ENCODE measurements at regions not wholly inside any gene's neighbourhood (a gene's known extent, or its start where the extent isn't known, plus 50 kb on each side); places are given as distances from the start of the nearest gene placed in this dataset.
A peak's percentile ranks its signal among the peaks of the same experiment; 100 is the strongest.

DNA sequence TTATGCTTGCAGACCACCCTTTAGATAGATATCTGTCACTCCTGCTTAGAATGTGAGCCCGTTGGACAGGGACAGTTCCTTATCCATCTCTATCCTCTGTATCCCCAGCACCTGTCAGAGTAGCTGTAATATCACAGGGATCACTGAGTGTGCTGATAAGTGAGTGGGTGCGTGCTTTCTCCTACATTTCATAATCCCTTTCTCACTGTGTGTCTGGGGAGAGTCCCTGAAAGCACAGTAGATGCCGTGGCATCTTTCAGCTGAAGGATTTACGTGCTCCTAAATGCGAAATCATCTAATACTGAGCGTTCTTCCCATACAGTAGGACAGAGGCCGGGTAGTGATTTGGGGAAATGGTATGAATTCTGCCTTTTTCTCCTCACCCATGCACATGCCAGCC, 198.9 kb upstream of the SASH1 start:
- CTCF ChIA-PET, result interaction anchor here (1.4 kb wide), 1 partner anchor 36 kb away, joined by 5 read pairs; no protein-coding TSS in a partner anchor
- ATAC-seq, result no peak
- DNase-seq (ENCODE audit: low spot score), result no peak
- Mint-ChIP-seq H3K4me3 (no peak overlapping the region), H3K4me1 (peaks cover 6% of the 10 kb centered on the region), H3K27me3 (ENCODE audit: low read depth) (no peaks in the 10 kb centered on the region), H3K36me3 (no peaks in the 10 kb centered on the region), H3K9me3 (no peaks in the 10 kb centered on the region), H3K27ac (no peak overlapping the region)
- POLR2A ChIA-PET, result interaction anchor here (0.6 kb wide), 1 partner anchor 1247 kb away, joined by 5 read pairs; no protein-coding TSS in a partner anchor
- TF ChIP-seq SP1 (CRISPR knock-in tag; conservative IDR thresholded peaks at IDR 0.05), result no peak

DNA sequence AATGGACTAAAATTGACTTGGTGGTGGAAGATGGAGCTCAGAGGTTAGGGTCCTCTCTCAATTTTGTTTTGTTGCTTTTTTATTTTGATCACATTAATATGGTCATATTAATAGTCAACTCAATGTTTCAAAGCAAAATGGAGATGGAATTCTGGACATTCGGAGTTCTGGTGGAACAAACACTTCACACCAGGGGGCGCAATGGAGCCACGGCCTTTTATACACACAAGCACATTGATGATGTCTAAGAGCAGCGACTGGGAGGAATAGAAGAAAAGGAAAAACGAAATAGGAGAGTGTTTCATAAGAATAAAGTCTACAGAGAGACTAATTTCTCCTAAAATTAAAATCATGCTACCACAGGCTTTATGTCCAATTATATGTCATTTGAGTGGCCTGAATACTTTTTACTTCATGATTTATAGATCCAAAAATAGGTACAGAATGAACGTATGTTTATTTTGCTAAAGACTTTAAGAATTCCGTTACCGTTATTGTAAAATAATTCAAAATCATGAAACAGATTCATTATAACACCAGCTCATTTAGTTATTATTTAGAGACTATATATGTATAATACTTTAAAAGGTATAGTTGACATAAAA, 197.6 kb upstream of the SASH1 start:
- H3K27ac Mint-ChIP-seq, result no peak overlapping the region
- ChIA-PET POLR2A (interaction anchor here (0.7 kb wide), 1 partner anchor 475 kb away, joined by 3 read pairs; no protein-coding TSS in a partner anchor), CTCF (interaction anchor here (1.0 kb wide), 1 partner anchor 35 kb away, joined by 3 read pairs; no protein-coding TSS in a partner anchor)
- peaks cover 11% of the 10 kb centered on the region for H3K4me1 Mint-ChIP-seq
- no peak for TF ChIP-seq OVOL2 (CRISPR knock-in tag; IDR thresholded peaks at IDR 0.05; ENCODE audit: borderline replicate concordance)
- TF ChIP-seq, protein P1, sequence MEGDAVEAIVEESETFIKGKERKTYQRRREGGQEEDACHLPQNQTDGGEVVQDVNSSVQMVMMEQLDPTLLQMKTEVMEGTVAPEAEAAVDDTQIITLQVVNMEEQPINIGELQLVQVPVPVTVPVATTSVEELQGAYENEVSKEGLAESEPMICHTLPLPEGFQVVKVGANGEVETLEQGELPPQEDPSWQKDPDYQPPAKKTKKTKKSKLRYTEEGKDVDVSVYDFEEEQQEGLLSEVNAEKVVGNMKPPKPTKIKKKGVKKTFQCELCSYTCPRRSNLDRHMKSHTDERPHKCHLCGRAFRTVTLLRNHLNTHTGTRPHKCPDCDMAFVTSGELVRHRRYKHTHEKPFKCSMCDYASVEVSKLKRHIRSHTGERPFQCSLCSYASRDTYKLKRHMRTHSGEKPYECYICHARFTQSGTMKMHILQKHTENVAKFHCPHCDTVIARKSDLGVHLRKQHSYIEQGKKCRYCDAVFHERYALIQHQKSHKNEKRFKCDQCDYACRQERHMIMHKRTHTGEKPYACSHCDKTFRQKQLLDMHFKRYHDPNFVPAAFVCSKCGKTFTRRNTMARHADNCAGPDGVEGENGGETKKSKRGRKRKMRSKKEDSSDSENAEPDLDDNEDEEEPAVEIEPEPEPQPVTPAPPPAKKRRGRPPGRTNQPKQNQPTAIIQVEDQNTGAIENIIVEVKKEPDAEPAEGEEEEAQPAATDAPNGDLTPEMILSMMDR (IDR thresholded peaks at IDR 0.05), result peak; percentile 82
- H3K27me3 Mint-ChIP-seq (ENCODE audit: low read depth), result no peaks in the 10 kb centered on the region; the same call in 1 of the 2 replicates
- H3K9me3 Mint-ChIP-seq, result no peaks in the 10 kb centered on the region
- DNase-seq (ENCODE audit: low spot score), result peak; percentile 78
- ATAC-seq, result peak; percentile 70
- no peak overlapping the region for H3K4me3 Mint-ChIP-seq
- no peaks in the 10 kb centered on the region for H3K36me3 Mint-ChIP-seq

DNA sequence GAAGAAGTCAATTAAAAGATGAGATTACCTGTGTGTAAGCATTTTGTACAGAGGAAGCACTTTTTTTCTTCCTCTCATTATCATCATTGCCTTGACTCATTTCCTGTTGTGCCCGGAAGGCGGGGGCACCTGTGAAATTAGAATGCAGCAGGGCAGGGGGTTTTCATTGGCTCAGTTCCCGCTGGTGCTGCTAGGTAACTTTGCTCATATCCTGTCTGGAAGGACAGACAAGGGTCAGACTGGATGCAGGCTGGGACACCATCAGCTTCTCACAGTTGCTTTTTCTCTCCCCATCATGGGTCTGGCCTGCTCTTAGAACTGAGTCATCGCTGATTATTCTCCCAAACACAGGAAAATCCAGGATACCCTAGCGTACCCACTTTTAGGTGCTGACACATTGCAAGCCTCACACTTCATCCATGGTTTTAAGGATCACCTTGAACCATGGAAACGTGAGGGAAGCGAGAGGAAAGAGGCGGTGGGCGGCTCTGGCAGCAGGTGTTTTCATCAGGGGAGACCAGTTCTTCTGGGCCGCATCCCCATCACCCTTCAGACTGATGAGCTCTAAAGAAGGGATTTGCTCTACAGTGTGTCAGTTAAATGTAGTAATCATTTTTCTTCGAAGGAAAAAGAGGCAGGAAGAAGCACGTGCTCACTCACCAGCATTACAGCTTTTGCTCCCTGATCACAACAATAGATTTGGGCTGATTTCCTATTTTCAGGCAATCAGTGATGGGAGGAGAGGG, 195.7 kb upstream of the SASH1 start:
- no peak overlapping the region for H3K27ac Mint-ChIP-seq
- TF ChIP-seq ZNF232 (CRISPR knock-in tag; IDR thresholded peaks at IDR 0.05) (no peak), ZNF263 (CRISPR knock-in tag; IDR thresholded peaks at IDR 0.05; ENCODE audit: low read depth) (no peak), EMX1 (CRISPR knock-in tag; IDR thresholded peaks at IDR 0.05) (no peak), TCF7 (CRISPR knock-in tag; IDR thresholded peaks at IDR 0.05; ENCODE audit: low read depth) (no peak), CREB1 (CRISPR knock-in tag; IDR thresholded peaks at IDR 0.05) (no peak), IRF2 (CRISPR knock-in tag; IDR thresholded peaks at IDR 0.05; ENCODE audit: borderline replicate concordance, low read depth) (no peak), GRHL2 (CRISPR knock-in tag; IDR thresholded peaks at IDR 0.05; ENCODE audit: insufficient replicate concordance, severe bottlenecking) (no peak), NR3C1 (CRISPR knock-in tag; conservative IDR thresholded peaks at IDR 0.05; ENCODE audit: low read depth) (no peak), ZNF671 (CRISPR knock-in tag; IDR thresholded peaks at IDR 0.05) (no peak)
- TF ChIP-seq, protein P2, sequence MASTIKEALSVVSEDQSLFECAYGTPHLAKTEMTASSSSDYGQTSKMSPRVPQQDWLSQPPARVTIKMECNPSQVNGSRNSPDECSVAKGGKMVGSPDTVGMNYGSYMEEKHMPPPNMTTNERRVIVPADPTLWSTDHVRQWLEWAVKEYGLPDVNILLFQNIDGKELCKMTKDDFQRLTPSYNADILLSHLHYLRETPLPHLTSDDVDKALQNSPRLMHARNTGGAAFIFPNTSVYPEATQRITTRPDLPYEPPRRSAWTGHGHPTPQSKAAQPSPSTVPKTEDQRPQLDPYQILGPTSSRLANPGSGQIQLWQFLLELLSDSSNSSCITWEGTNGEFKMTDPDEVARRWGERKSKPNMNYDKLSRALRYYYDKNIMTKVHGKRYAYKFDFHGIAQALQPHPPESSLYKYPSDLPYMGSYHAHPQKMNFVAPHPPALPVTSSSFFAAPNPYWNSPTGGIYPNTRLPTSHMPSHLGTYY (CRISPR knock-in tag; IDR thresholded peaks at IDR 0.05), result no peak
- TF ChIP-seq, protein P3, sequence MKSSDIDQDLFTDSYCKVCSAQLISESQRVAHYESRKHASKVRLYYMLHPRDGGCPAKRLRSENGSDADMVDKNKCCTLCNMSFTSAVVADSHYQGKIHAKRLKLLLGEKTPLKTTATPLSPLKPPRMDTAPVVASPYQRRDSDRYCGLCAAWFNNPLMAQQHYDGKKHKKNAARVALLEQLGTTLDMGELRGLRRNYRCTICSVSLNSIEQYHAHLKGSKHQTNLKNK (CRISPR knock-in tag; IDR thresholded peaks at IDR 0.05), result no peak
- TF ChIP-seq, protein P4, sequence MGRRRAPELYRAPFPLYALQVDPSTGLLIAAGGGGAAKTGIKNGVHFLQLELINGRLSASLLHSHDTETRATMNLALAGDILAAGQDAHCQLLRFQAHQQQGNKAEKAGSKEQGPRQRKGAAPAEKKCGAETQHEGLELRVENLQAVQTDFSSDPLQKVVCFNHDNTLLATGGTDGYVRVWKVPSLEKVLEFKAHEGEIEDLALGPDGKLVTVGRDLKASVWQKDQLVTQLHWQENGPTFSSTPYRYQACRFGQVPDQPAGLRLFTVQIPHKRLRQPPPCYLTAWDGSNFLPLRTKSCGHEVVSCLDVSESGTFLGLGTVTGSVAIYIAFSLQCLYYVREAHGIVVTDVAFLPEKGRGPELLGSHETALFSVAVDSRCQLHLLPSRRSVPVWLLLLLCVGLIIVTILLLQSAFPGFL (CRISPR knock-in tag; IDR thresholded peaks at IDR 0.05; ENCODE audit: borderline replicate concordance), result no peak
- TF ChIP-seq, protein P5, sequence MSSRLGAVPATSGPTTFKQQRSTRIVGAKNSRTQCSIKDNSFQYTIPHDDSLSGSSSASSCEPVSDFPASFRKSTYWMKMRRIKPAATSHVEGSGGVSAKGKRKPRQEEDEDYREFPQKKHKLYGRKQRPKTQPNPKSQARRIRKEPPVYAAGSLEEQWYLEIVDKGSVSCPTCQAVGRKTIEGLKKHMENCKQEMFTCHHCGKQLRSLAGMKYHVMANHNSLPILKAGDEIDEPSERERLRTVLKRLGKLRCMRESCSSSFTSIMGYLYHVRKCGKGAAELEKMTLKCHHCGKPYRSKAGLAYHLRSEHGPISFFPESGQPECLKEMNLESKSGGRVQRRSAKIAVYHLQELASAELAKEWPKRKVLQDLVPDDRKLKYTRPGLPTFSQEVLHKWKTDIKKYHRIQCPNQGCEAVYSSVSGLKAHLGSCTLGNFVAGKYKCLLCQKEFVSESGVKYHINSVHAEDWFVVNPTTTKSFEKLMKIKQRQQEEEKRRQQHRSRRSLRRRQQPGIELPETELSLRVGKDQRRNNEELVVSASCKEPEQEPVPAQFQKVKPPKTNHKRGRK (CRISPR knock-in tag; IDR thresholded peaks at IDR 0.05; ENCODE audit: borderline replicate concordance), result no peak
- TF ChIP-seq, protein P6, sequence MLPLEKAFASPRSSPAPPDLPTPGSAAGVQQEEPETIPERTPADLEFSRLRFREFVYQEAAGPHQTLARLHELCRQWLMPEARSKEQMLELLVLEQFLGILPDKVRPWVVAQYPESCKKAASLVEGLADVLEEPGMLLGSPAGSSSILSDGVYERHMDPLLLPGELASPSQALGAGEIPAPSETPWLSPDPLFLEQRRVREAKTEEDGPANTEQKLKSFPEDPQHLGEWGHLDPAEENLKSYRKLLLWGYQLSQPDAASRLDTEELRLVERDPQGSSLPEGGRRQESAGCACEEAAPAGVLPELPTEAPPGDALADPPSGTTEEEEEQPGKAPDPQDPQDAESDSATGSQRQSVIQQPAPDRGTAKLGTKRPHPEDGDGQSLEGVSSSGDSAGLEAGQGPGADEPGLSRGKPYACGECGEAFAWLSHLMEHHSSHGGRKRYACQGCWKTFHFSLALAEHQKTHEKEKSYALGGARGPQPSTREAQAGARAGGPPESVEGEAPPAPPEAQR (CRISPR knock-in tag; IDR thresholded peaks at IDR 0.05), result no peak
- TF ChIP-seq, protein P7, sequence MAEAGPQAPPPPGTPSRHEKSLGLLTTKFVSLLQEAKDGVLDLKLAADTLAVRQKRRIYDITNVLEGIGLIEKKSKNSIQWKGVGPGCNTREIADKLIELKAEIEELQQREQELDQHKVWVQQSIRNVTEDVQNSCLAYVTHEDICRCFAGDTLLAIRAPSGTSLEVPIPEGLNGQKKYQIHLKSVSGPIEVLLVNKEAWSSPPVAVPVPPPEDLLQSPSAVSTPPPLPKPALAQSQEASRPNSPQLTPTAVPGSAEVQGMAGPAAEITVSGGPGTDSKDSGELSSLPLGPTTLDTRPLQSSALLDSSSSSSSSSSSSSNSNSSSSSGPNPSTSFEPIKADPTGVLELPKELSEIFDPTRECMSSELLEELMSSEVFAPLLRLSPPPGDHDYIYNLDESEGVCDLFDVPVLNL (CRISPR knock-in tag; IDR thresholded peaks at IDR 0.05; ENCODE audit: borderline replicate concordance, low read depth), result no peak
- TF ChIP-seq, protein P8, sequence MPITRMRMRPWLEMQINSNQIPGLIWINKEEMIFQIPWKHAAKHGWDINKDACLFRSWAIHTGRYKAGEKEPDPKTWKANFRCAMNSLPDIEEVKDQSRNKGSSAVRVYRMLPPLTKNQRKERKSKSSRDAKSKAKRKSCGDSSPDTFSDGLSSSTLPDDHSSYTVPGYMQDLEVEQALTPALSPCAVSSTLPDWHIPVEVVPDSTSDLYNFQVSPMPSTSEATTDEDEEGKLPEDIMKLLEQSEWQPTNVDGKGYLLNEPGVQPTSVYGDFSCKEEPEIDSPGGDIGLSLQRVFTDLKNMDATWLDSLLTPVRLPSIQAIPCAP (CRISPR knock-in tag; IDR thresholded peaks at IDR 0.05), result no peak

More for the DNA sequence above, 195.7 kb upstream of the SASH1 start:
- Mint-ChIP-seq H3K4me1 (peaks cover 20% of the 10 kb centered on the region), H3K36me3 (no peaks in the 10 kb centered on the region), H3K27me3 (ENCODE audit: low read depth) (no peaks in the 10 kb centered on the region; the same call in 1 of the 2 replicates), H3K4me3 (no peak overlapping the region), H3K9me3 (no peaks in the 10 kb centered on the region)
- peak; percentile 60 for ATAC-seq
- ChIA-PET CTCF (interaction anchor here (0.6 to 1.7 kb wide), 4 partner anchors 9 to 639 kb away, joined by 3 to 9 read pairs (median 6); partner anchors contain the start of gene SAMD5), POLR2A (no interaction called here)
- DNase-seq (ENCODE audit: low spot score), result no peak
